Transverse colon (tissue), 4 donors: ENCODE measurements at regions not wholly inside any gene's neighbourhood (a gene's known extent, or its start where the extent isn't known, plus 50 kb on each side); places are given as distances from the start of the nearest gene placed in this dataset.

Source experiments
- DNase-seq: peaks from one replicate; pipeline ENCODE4 v3.0.0-alpha.2; 2019
- H3K27ac ChIP-seq, 4 donors: fragments of 200-600 bp; sonication (generic); 2 replicates each; pipeline ENCODE4 v1.5.1; 2016 to 2018; ENCODE audit warnings: inconsistent platforms in 4 of 4
- H3K27me3 ChIP-seq: fragments of 200-600 bp; sonication (generic); 2 replicates; pipeline ENCODE4 v1.5.1; 2017; ENCODE audit warnings: inconsistent platforms
- H3K36me3 ChIP-seq, 4 donors: fragments of 200-600 bp; sonication (generic); 2 replicates each; pipeline ENCODE4 v1.5.1; 2017 to 2019; ENCODE audit warnings: inconsistent platforms in 4 of 4
- H3K4me1 ChIP-seq, 4 donors: fragments of 200-600 bp; sonication (generic); 2 replicates each; pipeline ENCODE4 v1.5.1; 2017 to 2020; ENCODE audit warnings: inconsistent platforms in 4 of 4
- H3K4me3 ChIP-seq, 4 donors: fragments of 200-600 bp; sonication (generic); 1 replicate in 1 of 4; 2 replicates in 3 of 4; pipeline versions ENCODE4 v1.5.1 to v1.6.1; 2017 to 2019; ENCODE audit warnings: inconsistent platforms in 4 of 4
- H3K9me3 ChIP-seq, 2 donors: fragments of 200-600 bp; sonication (generic); 2 replicates each; pipeline ENCODE4 v1.5.1; 2017 to 2019; ENCODE audit warnings: inconsistent platforms in 2 of 2
- CTCF ChIP-seq, 5 experiments: fragments of 200-600 bp in 3 of 5; fragments of 450-650 bp in 2 of 5; sonication (generic) in 3 of 5; IDR thresholded peaks; 1 replicate in 2 of 5; 2 replicates in 3 of 5; pipeline ENCODE4 v1.5.1; 2016 to 2017; ENCODE audit warnings: antibody characterized with exemption in 5 of 5, inconsistent platforms in 3 of 5, mild to moderate bottlenecking in 2 of 5, moderate library complexity in 1 of 5
- EP300 ChIP-seq: sonication (generic); formaldehyde crosslinking; IDR thresholded peaks from one replicate; pipeline ENCODE4 v1.6.1; 2017; ENCODE audit warnings: antibody characterized with exemption, low read depth
- POLR2A ChIP-seq: fragments of 450-650 bp; IDR thresholded peaks from one replicate; pipeline ENCODE4 v1.6.1; 2016; ENCODE audit warnings: antibody characterized with exemption, mild to moderate bottlenecking, moderate library complexity
- POLR2AphosphoS5 ChIP-seq, 3 donors: sonication (generic); formaldehyde crosslinking; IDR thresholded peaks; one replicate each; pipeline ENCODE4 v1.6.1; 2016; ENCODE audit warnings: antibody characterized with exemption in 3 of 3
- WGBS, 2 donors: methylation state at CpG; one replicate each; pipeline ENCODE4 v1.1.5; 2018; ENCODE audit warnings: low coverage in 1 of 2; 5-methylcytosine and 5-hydroxymethylcytosine counted together
- in situ Hi-C, 4 donors: fragments of 200-750 bp; cut with MboI; loops; one replicate each; pipeline versions ENCODE4 v1.15.0 to v1.15.1; 2017; ENCODE audit warnings: low sequenced_read_pairs in 3 of 4, low pct_ligation_motif_present in 1 of 4, low pct_unique_long_range_greater_than_20kb in 1 of 4
- intact Hi-C: fragments of 100-400 bp; cut with DNase I; formaldehyde crosslinking; loops from one replicate; pipeline ENCODE4 v1.15.1; 2023; ENCODE audit warnings: low total_unique reads

GRCh38 chr11:29131055-29131454 is 885.8 kb downstream of the KCNA4 start:
- no peak overlapping the region for H3K27ac ChIP-seq
- no peak for DNase-seq
- TF ChIP-seq POLR2A: no peak
- no peak for TF ChIP-seq EP300
- no peak for TF ChIP-seq POLR2AphosphoS5 (IDR thresholded peaks at IDR 0.05)
- TF ChIP-seq CTCF (IDR thresholded peaks at IDR 0.05): no peak
- H3K4me3 ChIP-seq: no peak overlapping the region
- WGBS, 2 donors: 92 to 100% methylated on average over 1 of the region's 1 CpG
- in situ Hi-C loops: no loop called here
- H3K9me3 ChIP-seq: no peaks in the 10 kb centered on the region
- no peaks in the 10 kb centered on the region for H3K27me3 ChIP-seq
- no peaks in the 10 kb centered on the region for H3K4me1 ChIP-seq
- H3K36me3 ChIP-seq: no peaks in the 10 kb centered on the region
- intact Hi-C loops: no loop called here

GRCh38 chr11:29129844-29130243 is 887.0 kb downstream of the KCNA4 start:
- intact Hi-C loops: no loop called here
- 41 to 44% methylated on average over 1 of the region's 1 CpG for WGBS, 2 donors
- Histone ChIP-seq H3K4me1 (no peaks in the 10 kb centered on the region), H3K27me3 (no peaks in the 10 kb centered on the region), H3K36me3 (no peaks in the 10 kb centered on the region), H3K9me3 (no peaks in the 10 kb centered on the region), H3K4me3 (no peak overlapping the region), H3K27ac (no peak overlapping the region)
- TF ChIP-seq EP300 (no peak), POLR2A (no peak), CTCF (IDR thresholded peaks at IDR 0.05) (no peak), POLR2AphosphoS5 (IDR thresholded peaks at IDR 0.05) (no peak)
- in situ Hi-C loops: no loop called here
- DNase-seq: no peak

- TF ChIP-seq CTCF (IDR thresholded peaks at IDR 0.05) (no peak), POLR2AphosphoS5 (IDR thresholded peaks at IDR 0.05) (no peak), POLR2A (no peak), EP300 (no peak)
- Histone ChIP-seq H3K36me3 (no peaks in the 10 kb centered on the region), H3K27me3 (no peaks in the 10 kb centered on the region), H3K4me1 (no peaks in the 10 kb centered on the region), H3K9me3 (no peaks in the 10 kb centered on the region), H3K27ac (no peak overlapping the region), H3K4me3 (no peak overlapping the region)
- no peak for DNase-seq
- intact Hi-C loops (no loop called here), in situ Hi-C loops (no loop called here)
These were observed 889.4 kb downstream of the KCNA4 start for GRCh38 chr11:29127461-29127860.

- Histone ChIP-seq H3K27ac (no peak overlapping the region), H3K9me3 (no peaks in the 10 kb centered on the region), H3K4me3 (no peak overlapping the region), H3K27me3 (no peaks in the 10 kb centered on the region), H3K36me3 (no peaks in the 10 kb centered on the region), H3K4me1 (peaks cover 0 to 1% (median under 1%) of the 10 kb centered on the region in 4 donors)
- intact Hi-C loops (no loop called here), in situ Hi-C loops (no loop called here)
- DNase-seq: no peak
- TF ChIP-seq POLR2AphosphoS5 (IDR thresholded peaks at IDR 0.05) (no peak), EP300 (no peak), CTCF (IDR thresholded peaks at IDR 0.05) (no peak), POLR2A (no peak)
These were observed 891.2 kb downstream of the KCNA4 start for GRCh38 chr11:29125606-29126005.
